Fibroblast of lung (primary cell): ENCODE measurements at regions not wholly inside any gene's neighbourhood (a gene's known extent, or its start where the extent isn't known, plus 50 kb on each side); places are given as distances from the start of the nearest gene placed in this dataset.
"Not testable (repeated sequence)": the region's sequence is repeated elsewhere in the genome, so short reads cannot be mapped to it uniquely, and the experiment has no call there.

Source experiments
- DNase-seq, 2 donors: peaks; one replicate each; pipeline versions ENCODE4 v3.0.0 to v3.0.0-alpha.2; 2010; ENCODE audit warnings: low read depth in 2 of 2
- H2AFZ ChIP-seq: 2 replicates; pipeline ENCODE4 v1.5.1; 2012; ENCODE audit warnings: low read length, control low read depth, inconsistent platforms
- H3K27ac ChIP-seq: 2 replicates; pipeline ENCODE4 v1.5.1; 2011; ENCODE audit warnings: low read length, control low read depth; ENCODE audit not compliant: insufficient read depth
- H3K27me3 ChIP-seq: 2 replicates; pipeline ENCODE4 v1.5.1; 2011; ENCODE audit warnings: mild to moderate bottlenecking, low read length; ENCODE audit not compliant: control insufficient read depth, insufficient read depth
- H3K36me3 ChIP-seq: 2 replicates; pipeline ENCODE4 v1.5.1; 2011; ENCODE audit warnings: low read length; ENCODE audit not compliant: control insufficient read depth, insufficient read depth
- H3K4me1 ChIP-seq: 2 replicates; pipeline ENCODE4 v1.5.1; 2011; ENCODE audit warnings: low read length; ENCODE audit not compliant: control insufficient read depth, insufficient read depth; ENCODE audit errors: extremely low read depth
- H3K4me2 ChIP-seq: 2 replicates; pipeline ENCODE4 v1.5.1; 2011; ENCODE audit warnings: low read length, control low read depth; ENCODE audit not compliant: insufficient read depth; ENCODE audit errors: extremely low read depth
- H3K4me3 ChIP-seq, 4 experiments: fragments of 200-600 bp in 1 of 4; sonication (generic) in 1 of 4; replicated peaks in 1 of 4; 2 replicates each; pipeline ENCODE4 v1.5.1; 2011 to 2016; ENCODE audit warnings: low read length in 4 of 4, low read depth in 3 of 4, mild to moderate bottlenecking in 3 of 4, control low read depth in 2 of 4, inconsistent platforms in 1 of 4, mixed read lengths in 1 of 4; ENCODE audit not compliant: insufficient read depth in 1 of 4; ENCODE audit errors: control extremely low read depth in 1 of 4
- H3K79me2 ChIP-seq: 2 replicates; pipeline ENCODE4 v1.5.1; 2012; ENCODE audit warnings: mild to moderate bottlenecking, low read length, inconsistent platforms; ENCODE audit not compliant: control insufficient read depth, insufficient read depth
- H3K9ac ChIP-seq: 2 replicates; pipeline ENCODE4 v1.5.1; 2011; ENCODE audit warnings: mild to moderate bottlenecking, low read length, control low read depth; ENCODE audit not compliant: insufficient read depth
- H3K9me3 ChIP-seq: 2 replicates; pipeline ENCODE4 v1.5.1; 2012; ENCODE audit warnings: low read depth, low read length; ENCODE audit not compliant: control insufficient read depth, insufficient read depth
- H4K20me1 ChIP-seq: 2 replicates; pipeline ENCODE4 v1.5.1; 2011; ENCODE audit warnings: low read length; ENCODE audit not compliant: control insufficient read depth, insufficient read depth; ENCODE audit errors: extremely low read depth
- CTCF ChIP-seq, 2 donors: IDR thresholded peaks in 1 of 2; conservative IDR thresholded peaks in 1 of 2; 1 replicate in 1 of 2; 2 replicates in 1 of 2; pipeline ENCODE4 v1.5.1; 2011 to 2012; ENCODE audit warnings: low read length in 2 of 2, control low read depth in 1 of 2, inconsistent platforms in 1 of 2, low read depth in 1 of 2, mild to moderate bottlenecking in 1 of 2
- EZH2 ChIP-seq: IDR thresholded peaks from 2 replicates; pipeline ENCODE4 v1.5.1; 2012; ENCODE audit warnings: low read length, control low read depth, mild to moderate bottlenecking; ENCODE audit errors: missing control alignments

DNA sequence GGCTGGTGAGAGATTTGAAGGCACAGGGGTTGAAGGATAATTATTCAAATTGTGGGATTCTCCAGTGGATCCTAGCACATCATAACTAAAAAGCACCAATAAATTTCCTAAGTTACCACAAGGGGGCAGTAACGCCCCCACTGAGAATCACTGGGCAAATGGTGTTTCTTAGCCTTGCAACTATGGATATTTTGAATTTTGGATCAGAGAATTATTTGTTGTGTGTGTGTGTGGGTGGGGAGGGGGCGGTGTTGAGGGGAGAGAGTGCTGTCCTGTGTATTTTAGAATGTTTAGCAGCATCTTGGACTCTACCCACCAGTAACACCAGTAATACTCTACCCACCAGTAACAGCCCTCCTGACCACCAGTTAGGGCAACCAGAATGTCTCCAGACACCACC lies 63.3 kb upstream of the PRKG1 start:
- peak; percentile 18 to 63 for DNase-seq
- peaks cover 2% of the 10 kb centered on the region for H3K79me2 ChIP-seq
- H3K4me1 ChIP-seq: peaks cover 5% of the 10 kb centered on the region
- no peaks in the 10 kb centered on the region for H3K36me3 ChIP-seq
- no peak overlapping the region for H3K4me3 ChIP-seq
- H3K27ac ChIP-seq: no peak overlapping the region
- no peak overlapping the region for H3K9ac ChIP-seq
- H3K9me3 ChIP-seq: no peaks in the 10 kb centered on the region
- no peaks in the 10 kb centered on the region for H4K20me1 ChIP-seq
- H2AFZ ChIP-seq: no peak overlapping the region
- peak; percentile 74 to 80 for TF ChIP-seq CTCF (conservative IDR thresholded peaks at IDR 0.05 in 1 of 2, IDR thresholded peaks at IDR 0.05 in 1 of 2; ENCODE audit: low read depth in 1 of 2, low read length in 2 of 2)
- no peak for TF ChIP-seq EZH2
- H3K4me2 ChIP-seq: no peak overlapping the region
- no peaks in the 10 kb centered on the region for H3K27me3 ChIP-seq

GRCh38 chr10:51012073-51012472 lies 62.2 kb upstream of the PRKG1 start:
- Histone ChIP-seq H3K79me2 (no peaks in the 10 kb centered on the region), H3K36me3 (no peaks in the 10 kb centered on the region), H3K9ac (no peak overlapping the region), H2AFZ (no peak overlapping the region), H3K4me3 (no peak overlapping the region), H3K27ac (no peak overlapping the region), H3K4me2 (no peak overlapping the region), H3K4me1 (peaks cover 5% of the 10 kb centered on the region), H4K20me1 (no peaks in the 10 kb centered on the region), H3K9me3 (no peaks in the 10 kb centered on the region), H3K27me3 (no peaks in the 10 kb centered on the region)
- TF ChIP-seq CTCF (conservative IDR thresholded peaks at IDR 0.05 in 1 of 2, IDR thresholded peaks at IDR 0.05 in 1 of 2; ENCODE audit: low read depth in 1 of 2, low read length in 2 of 2) (no peak), EZH2 (no peak)
- no peak for DNase-seq

DNA sequence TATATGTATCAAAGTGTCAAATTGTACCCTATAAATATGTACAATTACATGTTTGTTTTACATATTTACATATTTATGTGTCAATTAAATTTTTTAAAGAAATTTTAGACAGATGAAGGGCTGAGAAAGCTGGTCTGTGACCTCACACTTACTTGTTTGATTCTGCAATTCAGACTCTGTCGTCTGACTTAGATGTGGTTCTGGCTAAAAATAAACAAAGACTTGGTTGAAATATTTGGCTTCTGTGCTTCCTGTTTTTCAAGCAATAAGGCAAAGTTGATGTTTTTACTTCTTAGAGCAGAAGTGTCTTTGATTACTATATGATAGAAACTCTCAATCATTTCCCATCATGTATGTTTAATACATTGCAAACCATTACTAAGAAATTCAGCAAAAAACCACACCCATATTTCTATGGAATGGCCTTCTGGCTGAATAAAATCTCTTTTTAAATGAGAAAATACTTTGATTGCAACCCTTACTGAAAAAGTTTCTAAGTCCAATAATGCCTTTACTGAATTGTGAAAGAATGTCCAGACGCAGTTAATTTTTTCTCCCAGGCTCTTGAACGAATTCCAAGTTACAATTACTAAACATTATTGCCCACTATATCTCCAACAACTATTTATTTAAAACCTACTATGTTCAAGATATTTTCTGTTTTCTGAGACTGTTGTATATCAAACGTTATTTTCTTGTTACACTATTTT lies 59.5 kb upstream of the PRKG1 start:
- H3K4me3 ChIP-seq: no peak overlapping the region
- DNase-seq: peak in 1 of 2 donors; percentile 73

GRCh38 chr10:51015390-51015754 lies 58.9 kb upstream of the PRKG1 start:
- not testable (repeated sequence) for H4K20me1 ChIP-seq, H3K9me3 ChIP-seq, H3K4me2 ChIP-seq, H3K36me3 ChIP-seq, H2AFZ ChIP-seq, H3K27ac ChIP-seq, H3K4me3 ChIP-seq, H3K79me2 ChIP-seq, H3K9ac ChIP-seq, H3K4me1 ChIP-seq, H3K27me3 ChIP-seq, DNase-seq

More for the DNA sequence above, 59.5 kb upstream of the PRKG1 start:
- no peak overlapping the region for H3K9ac ChIP-seq
- H4K20me1 ChIP-seq: no peaks in the 10 kb centered on the region
- no peaks in the 10 kb centered on the region for H3K36me3 ChIP-seq
- no peaks in the 10 kb centered on the region for H3K27me3 ChIP-seq
- H3K27ac ChIP-seq: no peak overlapping the region
- H3K9me3 ChIP-seq: no peaks in the 10 kb centered on the region
- H3K4me2 ChIP-seq: peak overlapping the region; percentile 17
- H3K79me2 ChIP-seq: no peaks in the 10 kb centered on the region
- H2AFZ ChIP-seq: no peak overlapping the region
- peaks cover 5% of the 10 kb centered on the region for H3K4me1 ChIP-seq
- TF ChIP-seq CTCF (conservative IDR thresholded peaks at IDR 0.05 in 1 of 2, IDR thresholded peaks at IDR 0.05 in 1 of 2; ENCODE audit: low read depth in 1 of 2, low read length in 2 of 2) (no peak), EZH2 (no peak)
